ENCODE measurements at regions not wholly inside any gene's neighbourhood (a gene's known extent, or its start where the extent isn't known, plus 50 kb on each side); places are given as distances from the start of the nearest gene placed in this dataset.
"Not testable (repeated sequence)": the region's sequence is repeated elsewhere in the genome, so short reads cannot be mapped to it uniquely, and the experiment has no call there.

DNA sequence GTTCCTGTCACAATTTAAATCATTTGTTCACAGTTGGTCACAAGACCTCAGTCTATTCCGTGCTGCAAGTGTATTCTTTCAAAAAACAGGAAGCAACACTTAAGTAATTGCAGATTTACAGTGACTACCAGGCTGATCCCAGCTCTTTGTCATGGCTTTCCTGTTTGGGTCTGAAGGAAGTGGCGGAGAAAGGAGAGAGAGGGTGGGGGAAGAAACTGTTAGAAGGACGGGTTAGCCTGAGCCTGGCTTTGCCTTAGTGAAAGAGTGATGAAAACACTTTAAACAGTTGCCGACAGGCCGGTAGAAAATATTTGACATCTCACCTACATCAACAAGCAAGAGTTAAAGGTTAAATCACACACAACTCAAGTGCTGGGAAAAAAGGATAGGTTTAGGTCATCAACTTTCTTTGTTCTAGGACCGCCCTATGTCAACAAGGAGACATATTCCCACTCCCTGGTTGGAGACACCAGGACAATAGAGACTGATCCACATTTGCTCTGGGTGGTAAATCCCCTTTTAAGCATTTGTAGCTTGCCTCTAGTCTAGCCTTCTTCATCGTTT, 102.2 kb upstream of the DAB2 start:
- no peak for DNase-seq

DNA sequence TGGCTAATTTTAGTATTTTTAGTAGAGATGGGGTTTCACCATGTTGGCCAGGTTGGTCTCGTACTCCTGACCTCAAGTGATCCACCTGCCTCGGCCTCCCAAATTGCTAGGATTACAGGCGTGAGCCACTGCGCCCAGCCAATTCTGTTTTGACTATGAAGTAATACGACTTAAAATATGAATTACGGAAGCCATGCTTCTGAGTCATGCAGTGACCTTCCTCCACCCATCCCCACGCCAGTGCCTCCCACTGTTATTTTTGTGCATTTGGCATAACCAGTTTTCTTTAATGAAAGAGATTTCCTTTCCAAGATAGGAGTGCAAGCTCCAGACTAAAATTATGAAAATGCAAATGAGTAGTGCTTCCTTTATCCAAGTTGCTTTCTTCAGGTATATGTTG, 101.0 kb upstream of the DAB2 start:
- DNase-seq, result not testable (repeated sequence)

DNA sequence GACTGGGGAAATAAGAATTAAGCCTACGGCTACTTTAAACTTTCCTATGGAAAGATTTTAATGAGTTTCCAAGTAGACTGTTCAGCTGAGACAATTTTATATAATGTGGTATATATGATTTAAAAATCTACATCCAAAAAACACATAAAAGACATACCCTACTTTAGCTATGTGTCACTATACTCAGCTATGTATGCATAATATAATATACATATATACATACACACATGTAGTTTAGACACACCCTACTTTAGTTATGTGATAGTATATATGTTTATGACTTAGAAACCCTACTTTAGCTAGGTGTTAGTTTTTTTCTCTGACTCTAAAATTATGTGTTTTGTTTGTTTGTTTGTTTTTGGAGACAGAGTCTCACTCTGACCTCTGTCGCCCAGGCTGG, 100.5 kb upstream of the DAB2 start:
- DNase-seq, result no peak

DNA sequence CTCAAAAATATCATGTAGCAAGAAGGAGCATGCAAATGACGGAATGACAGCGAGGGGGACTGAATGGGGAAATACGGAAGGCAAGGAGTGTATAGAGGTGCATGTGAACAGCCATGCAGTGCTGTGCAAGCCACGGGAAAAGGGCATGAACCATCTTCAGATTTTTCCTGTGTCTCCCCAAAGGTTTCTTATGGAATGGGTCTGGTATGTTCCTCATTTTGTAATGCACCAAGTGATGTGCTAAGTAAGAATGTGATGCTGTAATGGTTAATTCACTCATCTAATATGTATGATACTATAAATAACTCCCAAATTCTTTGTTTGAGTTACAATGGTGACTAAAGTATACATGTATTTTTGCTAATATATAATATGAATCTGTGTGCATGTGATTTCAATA, 99.0 kb upstream of the DAB2 start:
- DNase-seq, result peak; percentile 94

DNA sequence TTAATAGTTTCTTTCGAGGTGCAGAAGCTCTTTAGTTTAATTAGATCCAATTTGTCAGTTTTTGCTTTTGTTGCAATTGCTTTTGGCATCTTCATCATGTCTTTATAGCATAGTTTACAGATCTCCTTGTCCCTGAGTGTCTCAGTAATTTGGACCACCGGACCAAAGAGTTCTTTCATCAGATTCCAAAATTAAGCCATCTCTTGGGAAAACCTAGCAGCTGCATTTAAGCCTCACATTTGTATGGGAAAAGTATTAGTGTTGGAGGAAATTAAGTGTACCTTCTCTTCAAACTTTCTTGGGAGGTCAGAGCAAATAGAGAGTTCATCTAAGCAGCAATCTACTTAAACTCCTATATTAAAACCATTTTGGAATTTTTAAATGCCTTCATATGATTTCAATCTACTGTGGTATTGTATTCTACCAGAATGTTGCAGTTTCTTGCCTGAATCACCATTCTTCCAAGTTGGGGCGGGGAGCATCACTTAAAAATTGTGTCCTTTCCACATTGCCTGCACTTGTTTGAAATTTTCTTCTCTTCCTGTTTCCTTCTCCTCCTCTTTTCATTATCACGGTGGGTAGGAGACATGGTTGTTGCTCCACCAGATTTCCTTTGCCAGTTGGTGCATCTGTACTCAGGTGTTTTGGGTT, 97.3 kb upstream of the DAB2 start:
- no peak for DNase-seq

DNA sequence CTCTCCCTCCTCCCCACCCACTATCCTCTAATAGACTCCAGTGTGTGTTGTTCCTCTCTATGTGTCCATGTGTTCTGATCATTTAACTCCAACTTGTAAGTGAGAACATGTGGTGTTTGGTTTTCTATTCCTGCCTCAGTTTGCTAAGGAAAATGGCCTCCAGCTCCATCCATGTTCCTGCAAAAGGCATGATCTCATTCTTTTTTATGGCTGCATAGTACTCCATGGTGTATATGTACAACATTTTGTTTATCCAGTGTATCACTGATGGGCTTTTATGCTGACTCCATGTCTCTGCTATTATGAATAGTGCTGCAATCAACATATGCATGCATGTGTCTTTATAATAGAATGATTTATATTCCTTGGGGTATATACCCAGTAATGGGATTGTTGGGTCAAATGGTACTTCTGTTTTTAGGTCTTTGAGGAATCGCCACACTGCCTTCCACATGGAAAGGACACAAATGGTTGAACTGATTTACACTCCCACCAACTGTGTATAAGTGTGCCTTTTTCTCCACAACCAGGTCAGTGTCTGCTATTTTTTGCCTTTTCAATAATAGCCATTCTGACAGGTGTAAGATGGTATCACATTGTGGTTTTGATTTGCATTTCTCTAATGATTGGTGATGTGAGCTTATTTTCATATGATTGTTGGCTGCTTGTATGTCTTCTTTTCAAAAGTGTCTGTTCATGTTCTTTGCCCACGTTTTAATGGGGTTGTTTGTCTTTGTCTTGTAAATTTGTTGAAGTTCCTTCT, 96.5 kb upstream of the DAB2 start:
- DNase-seq, result no peak

DNA sequence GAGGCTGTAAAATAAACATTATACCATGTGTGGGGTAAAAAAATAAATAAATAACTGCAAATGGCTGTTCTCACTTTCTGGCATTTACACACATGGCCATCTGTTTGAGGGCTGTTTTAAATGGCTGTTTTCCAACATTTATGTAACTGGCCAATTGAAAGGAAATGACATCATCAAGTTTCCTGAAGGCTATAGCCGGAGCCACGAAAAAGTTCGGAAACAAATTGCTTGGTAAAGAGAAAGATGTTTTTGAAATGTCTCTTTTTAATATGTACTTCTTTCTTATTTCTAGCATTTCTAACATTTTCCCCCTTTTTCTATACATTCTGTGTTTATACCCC, 95.4 kb upstream of the DAB2 start:
- peak; percentile 96 for DNase-seq

DNA sequence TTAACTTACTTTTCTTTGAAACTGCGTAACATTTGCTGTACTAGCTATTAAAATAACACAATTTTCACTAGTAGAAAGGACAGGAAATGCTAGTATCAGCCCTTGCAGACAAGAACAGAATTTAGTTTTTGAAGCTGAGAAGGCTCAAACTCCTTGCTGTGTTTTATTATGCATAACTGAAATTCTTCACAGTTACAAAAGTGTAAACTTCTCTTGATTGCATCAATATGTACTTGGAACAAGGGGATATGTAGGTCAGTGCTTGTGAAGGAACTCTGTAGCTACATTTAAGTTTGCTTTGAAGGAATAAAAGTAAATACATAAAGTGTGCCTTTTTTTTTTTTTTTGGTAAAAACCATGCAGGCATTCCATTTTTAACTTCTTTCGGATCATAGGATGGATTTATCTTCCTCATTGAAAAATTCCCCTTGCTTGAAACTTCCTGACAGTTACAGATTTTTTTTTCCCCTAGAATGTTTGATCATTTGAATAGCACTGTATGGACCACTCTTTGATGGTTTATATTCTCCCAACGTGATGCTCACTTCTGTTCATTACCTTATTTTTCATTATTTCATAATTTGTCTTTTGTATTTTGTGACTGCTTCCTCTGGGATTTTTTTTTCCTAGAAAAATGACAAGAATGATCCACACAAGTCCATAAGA, 94.9 kb upstream of the DAB2 start:
- peak; percentile 70 for DNase-seq

DNA sequence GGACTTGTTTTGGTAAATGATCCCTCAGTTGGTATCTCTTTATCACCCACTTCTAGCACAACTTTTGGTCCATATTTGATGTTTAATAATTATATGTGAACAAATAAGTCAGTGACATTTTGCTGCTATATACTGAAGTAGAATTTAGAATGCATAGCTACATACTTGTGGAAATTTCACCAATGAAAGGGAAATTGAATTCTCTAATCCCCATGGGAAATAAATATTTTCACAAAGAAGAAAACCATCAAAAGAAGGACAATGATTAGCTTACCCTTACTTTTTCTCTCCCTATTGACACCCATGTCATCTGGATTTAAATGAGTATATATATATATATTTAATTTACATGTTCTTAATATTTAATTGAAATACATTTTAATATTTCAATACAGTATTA, 94.3 kb upstream of the DAB2 start:
- DNase-seq, result no peak

DNA sequence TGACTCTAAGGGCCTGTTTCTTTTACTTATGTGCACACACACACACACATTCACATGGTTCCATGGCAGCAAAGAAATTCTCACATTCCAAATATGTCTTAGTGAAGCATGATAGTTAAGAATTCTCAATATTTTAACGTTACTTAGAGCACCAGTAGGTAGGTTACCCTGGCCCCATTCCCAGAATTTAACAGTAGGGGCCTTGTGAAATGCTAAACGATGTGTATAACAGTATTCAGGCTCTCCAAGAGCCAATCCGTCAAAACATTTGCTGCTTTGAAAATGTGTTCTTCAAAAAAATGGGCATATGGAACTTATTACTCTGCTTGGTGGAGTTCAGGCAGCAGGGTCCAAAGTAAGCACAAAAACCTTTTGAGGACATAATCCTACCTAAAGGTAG, 93.7 kb upstream of the DAB2 start:
- DNase-seq, result peak; percentile 54

DNA sequence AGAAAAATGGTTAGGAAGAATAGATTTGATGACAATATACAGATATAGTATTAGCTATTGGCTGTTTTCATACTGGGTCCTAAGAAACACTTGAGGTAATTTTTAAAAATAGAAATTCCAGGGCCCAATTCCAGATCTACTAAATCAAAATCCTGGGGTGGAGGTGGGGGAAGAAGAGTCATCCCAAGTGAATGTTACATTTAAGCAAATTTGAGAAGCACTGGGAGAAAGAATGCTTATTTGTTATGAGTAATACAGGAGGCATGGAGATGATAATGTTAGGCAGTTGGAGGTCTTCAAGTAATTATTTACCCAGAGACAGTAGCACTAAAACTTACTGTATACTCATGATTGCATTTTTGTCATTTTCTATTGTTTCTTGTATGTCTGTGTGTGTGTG, 93.0 kb upstream of the DAB2 start:
- DNase-seq, result peak; percentile 98

DNA sequence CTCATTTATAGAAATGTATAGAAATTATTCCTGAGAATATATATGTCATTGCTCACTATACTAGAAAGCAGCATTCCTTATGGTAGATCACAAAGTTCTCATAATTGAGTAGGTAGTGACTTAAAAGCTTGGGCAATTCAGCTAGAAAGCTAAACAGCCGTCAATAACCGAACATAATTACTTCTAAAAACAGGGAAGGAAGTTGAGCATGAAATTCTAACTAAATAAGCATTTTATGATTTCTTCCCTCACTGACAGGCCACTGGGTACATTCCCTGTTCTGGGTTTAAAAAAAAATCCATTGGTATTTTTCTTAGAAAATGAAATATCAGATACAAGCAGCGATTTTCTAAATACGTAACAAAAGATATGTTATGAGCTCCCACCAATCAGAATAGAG, 91.1 kb upstream of the DAB2 start:
- no peak for DNase-seq

DNA sequence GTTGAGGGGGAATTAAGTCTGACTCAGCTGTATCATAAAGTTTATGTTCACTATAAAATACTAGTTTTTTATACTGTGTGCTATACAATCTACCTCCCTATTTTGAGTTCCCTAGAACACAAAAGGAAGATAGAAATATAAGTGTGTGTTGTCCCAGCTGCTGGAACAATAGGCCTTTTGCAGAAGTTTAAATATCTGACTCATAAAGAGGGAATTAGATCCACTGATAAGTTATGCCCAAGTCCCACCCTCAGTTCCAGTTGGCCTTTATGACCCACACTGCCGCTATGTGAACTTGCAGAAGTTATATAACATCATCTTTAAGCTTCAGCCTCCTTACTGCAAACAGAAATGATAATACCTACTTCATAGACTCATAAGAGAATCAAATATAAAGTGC, 88.5 kb upstream of the DAB2 start:
- no peak for DNase-seq

DNA sequence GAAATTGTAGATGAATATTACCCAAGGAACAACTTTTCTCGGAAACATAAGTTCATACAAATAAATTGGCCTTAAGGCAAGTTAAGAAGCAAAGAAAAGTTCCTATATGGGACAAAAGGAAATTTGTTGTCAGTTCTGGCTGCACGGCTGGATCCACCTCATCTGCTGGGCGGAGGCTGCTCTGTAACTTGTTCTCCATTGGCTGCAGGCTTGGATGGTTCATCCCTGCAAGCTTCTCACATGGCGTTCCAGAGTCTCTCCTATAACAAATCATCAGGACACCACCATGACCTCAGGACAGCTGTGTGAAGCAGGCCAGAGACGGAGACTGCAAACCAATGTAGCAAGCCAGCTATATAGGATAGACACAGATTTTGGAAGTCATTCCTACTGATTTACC, 81.4 kb upstream of the DAB2 start:
- no peak for DNase-seq

DNA sequence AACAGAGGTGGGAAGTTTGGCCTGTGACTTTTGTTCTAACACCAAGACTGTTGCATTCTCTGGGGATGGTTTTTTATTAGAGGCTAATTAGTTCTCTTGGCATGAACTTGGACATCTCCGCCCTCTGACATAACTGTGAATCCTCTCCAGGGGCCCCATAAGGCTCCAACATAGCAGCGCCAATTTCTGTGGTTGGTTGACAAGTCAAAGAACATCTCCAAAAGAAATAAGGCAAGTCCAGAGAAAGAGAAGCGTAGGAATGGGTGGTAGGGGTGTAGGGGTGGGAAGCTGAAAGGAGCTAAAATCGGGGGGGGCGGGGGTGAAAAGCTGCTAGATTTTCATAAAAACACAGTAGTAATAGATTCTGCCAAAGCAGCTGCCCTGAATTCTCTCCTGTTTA, 81.0 kb upstream of the DAB2 start:
- DNase-seq, result no peak

DNA sequence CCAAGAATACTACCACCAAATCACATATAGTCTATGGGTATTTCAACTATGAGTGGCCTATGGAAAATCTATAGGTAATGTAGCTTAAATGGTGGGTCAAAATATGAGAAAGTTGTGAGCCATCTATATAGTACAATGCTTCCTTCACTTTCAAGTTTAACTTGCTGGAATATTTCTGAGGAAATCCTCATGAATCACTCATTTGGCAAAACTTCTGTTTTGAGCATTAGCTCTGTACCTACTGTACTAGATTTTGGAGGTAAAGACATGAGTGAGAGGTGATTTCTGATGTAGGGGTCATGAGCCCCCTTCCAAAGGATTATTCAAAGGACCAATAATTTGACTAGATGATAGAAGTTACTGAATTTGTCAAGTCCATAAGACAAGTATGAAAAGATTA, 80.6 kb upstream of the DAB2 start:
- DNase-seq, result no peak

DNA sequence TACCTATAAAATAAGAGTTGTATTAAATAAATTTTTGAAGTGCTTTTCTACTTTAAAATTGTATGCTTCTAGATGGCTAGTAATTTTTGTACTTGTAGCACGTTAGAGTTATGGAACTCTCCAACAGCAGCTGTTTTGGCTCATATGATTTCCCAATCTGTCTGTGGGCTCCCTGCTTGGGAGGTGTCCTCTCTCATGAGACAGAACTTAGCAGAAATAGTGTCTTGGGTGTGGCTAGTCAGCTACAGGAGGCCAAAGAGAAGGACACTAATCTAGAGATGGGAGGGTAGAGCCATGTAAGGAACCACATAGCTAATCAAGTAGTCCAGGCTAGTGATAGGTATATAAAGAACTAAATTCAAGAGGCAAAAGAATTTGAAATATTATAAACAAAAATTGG, 78.4 kb upstream of the DAB2 start:
- peak; percentile 78 for DNase-seq

DNA sequence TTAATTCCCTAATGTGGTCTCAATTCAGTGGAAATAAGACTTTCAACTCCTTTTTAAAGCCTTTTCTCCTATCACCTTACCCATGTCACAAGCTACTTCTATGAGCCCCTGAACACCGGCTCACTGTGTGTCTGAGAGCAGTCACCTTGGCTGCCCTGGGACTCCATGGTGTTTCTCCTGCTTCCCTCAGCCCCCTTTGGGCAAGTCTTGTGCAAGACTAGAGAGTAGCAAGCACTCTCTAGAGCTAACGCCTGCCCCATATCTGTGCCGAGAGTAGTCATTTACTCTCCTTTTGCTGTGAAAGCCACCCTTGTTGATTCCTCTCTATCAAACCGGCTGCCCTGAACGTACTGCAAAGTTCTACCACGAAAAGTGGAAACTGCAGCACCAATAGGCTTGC, 77.9 kb upstream of the DAB2 start:
- no peak for DNase-seq

DNA sequence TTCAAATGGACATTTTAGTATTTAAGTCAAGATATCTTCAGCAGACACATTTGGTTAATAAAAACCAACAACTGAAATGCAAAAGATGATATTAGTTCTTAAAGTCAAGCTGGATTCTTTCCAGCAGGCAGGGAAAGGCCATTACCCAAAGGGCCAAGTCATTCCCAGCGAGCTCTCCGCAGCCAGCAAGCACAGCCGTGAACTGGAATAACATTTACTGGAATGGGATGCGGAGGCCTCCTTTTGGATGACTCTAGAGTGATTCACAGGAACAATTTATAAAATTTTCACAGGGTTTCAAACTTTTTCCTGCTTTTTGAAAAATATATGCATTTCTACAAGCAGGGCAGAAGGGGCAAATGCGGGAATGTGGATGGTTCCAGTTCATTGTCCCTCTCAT, 76.6 kb upstream of the DAB2 start:
- peak; percentile 94 for DNase-seq

DNA sequence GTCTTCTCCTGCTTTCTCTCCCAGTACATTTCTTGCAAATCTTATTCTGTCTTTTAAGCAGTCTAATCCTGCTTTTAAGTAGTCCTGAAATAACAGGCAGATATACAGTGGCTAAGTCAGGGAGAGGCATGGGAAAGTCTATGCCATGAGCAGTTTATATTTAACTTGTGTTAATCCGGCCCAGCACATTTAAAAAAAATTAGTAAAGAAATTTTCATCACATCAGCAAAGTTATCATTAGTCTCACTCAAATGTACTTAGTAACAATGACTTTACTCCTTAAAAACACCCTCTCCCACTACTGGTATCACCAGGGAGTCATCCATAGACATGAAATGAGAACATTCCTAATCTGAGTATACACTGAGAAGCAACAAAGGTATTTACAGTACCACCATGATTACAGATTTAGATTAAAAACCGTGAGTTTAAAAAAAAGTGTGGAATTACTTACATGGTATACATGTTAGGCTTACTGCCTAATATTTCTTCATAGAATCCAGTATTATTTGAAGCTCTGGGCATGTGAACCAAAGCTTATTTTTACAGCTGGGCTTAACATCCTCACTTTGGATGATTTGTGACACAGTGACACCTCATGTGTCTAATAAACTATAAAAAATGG, 75.9 kb upstream of the DAB2 start:
- peak; percentile 34 for DNase-seq

DNA sequence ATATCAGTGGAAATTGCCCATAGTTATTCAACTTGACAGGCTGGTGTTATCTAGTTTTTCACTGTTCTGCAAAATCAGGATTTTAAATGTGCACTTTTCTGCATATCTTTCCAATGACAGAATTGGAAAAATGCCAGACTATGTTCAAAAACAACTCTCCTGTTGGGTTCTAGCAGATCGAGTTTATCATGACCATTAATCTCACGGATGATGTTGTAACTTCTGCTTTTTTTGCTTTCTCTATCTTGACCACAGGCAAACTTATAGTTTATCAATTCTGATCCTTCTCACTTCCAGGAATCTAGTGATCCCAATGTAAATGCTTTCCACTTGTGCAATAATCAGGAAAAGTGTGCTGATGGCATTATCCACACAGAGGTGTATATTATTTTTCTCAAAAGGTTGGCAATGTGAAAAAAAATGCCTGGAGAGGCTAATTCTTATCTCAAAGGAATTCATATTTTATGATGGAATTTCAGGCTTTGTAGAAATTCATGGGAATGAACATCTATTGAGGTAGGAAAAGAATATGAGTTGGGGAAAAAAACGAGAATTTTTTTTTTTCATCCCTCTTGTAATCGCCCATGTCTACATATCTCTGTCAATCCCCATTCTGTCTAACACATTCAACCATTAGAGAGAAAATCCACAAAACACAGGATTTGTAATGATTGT, 73.6 kb upstream of the DAB2 start:
- DNase-seq, result peak; percentile 55

DNA sequence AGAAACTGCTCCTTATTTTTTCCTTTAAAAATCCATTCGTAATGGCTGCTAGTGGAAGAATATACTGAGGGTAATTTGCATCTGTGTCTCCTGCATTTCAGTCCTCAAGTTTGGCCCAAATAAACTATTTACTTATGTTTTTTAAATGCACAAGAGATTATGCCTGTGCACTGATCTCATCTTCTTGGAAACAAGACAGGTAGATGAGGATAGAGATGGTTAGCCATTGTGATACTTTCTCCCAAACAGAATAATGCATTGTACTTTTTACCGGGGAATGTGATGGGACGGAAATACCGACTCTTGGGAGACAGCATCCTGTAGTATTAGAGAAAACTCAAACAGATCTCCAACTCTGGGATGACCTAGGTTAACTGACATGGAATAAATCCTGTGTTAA, 72.5 kb upstream of the DAB2 start:
- DNase-seq, result no peak

DNA sequence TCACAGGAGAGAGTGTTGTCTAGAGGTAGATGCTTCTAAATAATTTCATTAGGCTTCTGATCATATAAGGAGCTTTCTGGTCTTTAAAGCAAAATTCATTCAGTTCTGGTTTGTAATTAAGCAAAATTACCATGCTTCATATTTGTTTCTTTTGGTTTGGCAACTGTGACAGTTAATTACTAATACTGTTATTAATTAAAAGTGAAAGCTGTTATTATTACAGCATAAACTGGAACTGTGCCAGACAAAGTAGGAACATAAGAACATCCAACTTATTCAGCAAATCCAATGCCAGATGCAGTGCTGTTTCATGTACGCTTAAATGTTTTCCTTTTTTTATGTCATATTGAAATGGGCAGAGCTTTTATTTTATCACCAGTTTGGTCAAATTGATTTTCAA, 70.4 kb upstream of the DAB2 start:
- DNase-seq, result no peak

Data from HCEC 1CT (cell line).